ENCODE measurements at regions not wholly inside any gene's neighbourhood (a gene's known extent, or its start where the extent isn't known, plus 50 kb on each side); places are given as distances from the start of the nearest gene placed in this dataset.

- no peak for DNase-seq (ENCODE audit: low spot score)
Observed at GRCh38 chr6:155542036-155542435, 86.4 kb upstream of the NOX3 start.

- DNase-seq (ENCODE audit: low spot score): no peak
Observed at GRCh38 chr6:155538708-155539390, 83.2 kb upstream of the NOX3 start.

GRCh38 chr6:155534678-155535077 lies 79.0 kb upstream of the NOX3 start:
- DNase-seq (ENCODE audit: low spot score): no peak

GRCh38 chr6:155530219-155530834 lies 74.7 kb upstream of the NOX3 start:
- DNase-seq (ENCODE audit: low spot score): peak; percentile 20

GRCh38 chr6:155529814-155530213 lies 74.2 kb upstream of the NOX3 start:
- DNase-seq (ENCODE audit: low spot score): peak; percentile 4

GRCh38 chr6:155528982-155529453 lies 73.4 kb upstream of the NOX3 start:
- DNase-seq (ENCODE audit: low spot score): no peak

- no peak for DNase-seq (ENCODE audit: low spot score)
Observed at GRCh38 chr6:155528335-155528734, 72.7 kb upstream of the NOX3 start.

- no peak for DNase-seq (ENCODE audit: low spot score)
Observed at GRCh38 chr6:155527443-155527842, 71.8 kb upstream of the NOX3 start.

GRCh38 chr6:155523821-155524651 lies 68.4 kb upstream of the NOX3 start:
- no peak for DNase-seq (ENCODE audit: low spot score)

- no peak for DNase-seq (ENCODE audit: low spot score)
Observed at GRCh38 chr6:155521719-155522118, 66.1 kb upstream of the NOX3 start.

GRCh38 chr6:155520078-155520477 lies 64.4 kb upstream of the NOX3 start:
- no peak for DNase-seq (ENCODE audit: low spot score)

- no peak for DNase-seq (ENCODE audit: low spot score)
Observed at GRCh38 chr6:155519176-155519738, 63.6 kb upstream of the NOX3 start.

- DNase-seq (ENCODE audit: low spot score): no peak
Observed at GRCh38 chr6:155517294-155517693, 61.7 kb upstream of the NOX3 start.

- DNase-seq (ENCODE audit: low spot score): no peak
Observed at GRCh38 chr6:155510879-155511278, 55.2 kb upstream of the NOX3 start.

- no peak for DNase-seq (ENCODE audit: low spot score)
Observed at GRCh38 chr6:155509743-155510475, 54.3 kb upstream of the NOX3 start.

GRCh38 chr6:155505608-155505989 lies 50.0 kb upstream of the NOX3 start:
- no peak for DNase-seq (ENCODE audit: low spot score)

Small RNAs in the stretch of these regions (small RNA-seq; reads per million reads assigned to genes)
- 0 reads per million in 2 experiments for gene MIR1202
- gene RNU7-152P: 0 reads per million in 2 experiments
- 0.04 to 0.55 reads per million in 2 experiments for gene SNORD28B

Data from SK-N-DZ (cell line).